ENCODE measurements at regions not wholly inside any gene's neighbourhood (a gene's known extent, or its start where the extent isn't known, plus 50 kb on each side); places are given as distances from the start of the nearest gene placed in this dataset.

DNA sequence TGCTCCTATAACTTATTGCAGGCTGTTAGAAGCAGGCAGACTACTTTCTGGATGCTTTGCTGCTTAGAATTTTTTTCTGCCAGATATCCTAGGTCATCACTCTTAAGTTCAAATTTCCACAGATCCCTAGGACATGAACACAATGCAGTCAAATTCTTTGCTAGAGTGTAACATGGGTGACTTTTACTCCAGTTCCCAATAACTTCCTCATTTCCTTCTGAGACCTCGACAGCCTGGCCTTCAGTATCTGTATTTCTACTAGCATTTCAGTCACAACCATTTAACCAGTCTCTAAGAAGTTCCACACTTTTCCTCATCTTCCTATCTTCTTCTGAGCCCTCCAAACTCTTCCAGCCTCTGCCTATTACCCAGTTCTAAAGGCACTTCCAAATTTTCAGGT, 60.4 kb upstream of the ZBED5 start:
- Mint-ChIP-seq H3K9me3 (peaks cover 8% of the 10 kb centered on the region), H3K27me3 (peaks cover 3% of the 10 kb centered on the region), H3K4me1 (ENCODE audit: low read depth) (no peaks in the 10 kb centered on the region), H3K27ac (no peak overlapping the region), H3K36me3 (ENCODE audit: low read depth) (no peaks in the 10 kb centered on the region), H3K4me3 (no peak overlapping the region)
- Histone ChIP-seq H3K4me3 (ENCODE audit: low read length) (no peak overlapping the region), H3K27ac (ENCODE audit: low read depth in 1 of 2, low read length in 2 of 2) (no peak overlapping the region), H3K36me3 (ENCODE audit: insufficient read depth, low read length) (no peaks in the 10 kb centered on the region), H3K27me3 (ENCODE audit: control insufficient read depth in 1 of 2, insufficient read depth in 2 of 2, low read length in 2 of 2) (no peaks in the 10 kb centered on the region), H3K9me3 (ENCODE audit: control insufficient read depth in 1 of 2, insufficient read depth in 1 of 2, low read length in 2 of 2) (peaks cover 0 to 8% of the 10 kb centered on the region in 2 experiments), H3K4me1 (ENCODE audit: insufficient read depth, low read length) (no peaks in the 10 kb centered on the region)
- ChIA-PET CTCF (no interaction called here), POLR2A (no interaction called here)
- TF ChIP-seq, protein P1, sequence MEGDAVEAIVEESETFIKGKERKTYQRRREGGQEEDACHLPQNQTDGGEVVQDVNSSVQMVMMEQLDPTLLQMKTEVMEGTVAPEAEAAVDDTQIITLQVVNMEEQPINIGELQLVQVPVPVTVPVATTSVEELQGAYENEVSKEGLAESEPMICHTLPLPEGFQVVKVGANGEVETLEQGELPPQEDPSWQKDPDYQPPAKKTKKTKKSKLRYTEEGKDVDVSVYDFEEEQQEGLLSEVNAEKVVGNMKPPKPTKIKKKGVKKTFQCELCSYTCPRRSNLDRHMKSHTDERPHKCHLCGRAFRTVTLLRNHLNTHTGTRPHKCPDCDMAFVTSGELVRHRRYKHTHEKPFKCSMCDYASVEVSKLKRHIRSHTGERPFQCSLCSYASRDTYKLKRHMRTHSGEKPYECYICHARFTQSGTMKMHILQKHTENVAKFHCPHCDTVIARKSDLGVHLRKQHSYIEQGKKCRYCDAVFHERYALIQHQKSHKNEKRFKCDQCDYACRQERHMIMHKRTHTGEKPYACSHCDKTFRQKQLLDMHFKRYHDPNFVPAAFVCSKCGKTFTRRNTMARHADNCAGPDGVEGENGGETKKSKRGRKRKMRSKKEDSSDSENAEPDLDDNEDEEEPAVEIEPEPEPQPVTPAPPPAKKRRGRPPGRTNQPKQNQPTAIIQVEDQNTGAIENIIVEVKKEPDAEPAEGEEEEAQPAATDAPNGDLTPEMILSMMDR (IDR thresholded peaks at IDR 0.05), result no peak
- intact Hi-C loops (cut with DNase I, micrococcal nuclease), result no loop called here
- DNase-seq (no peak), ATAC-seq (ENCODE audit: poor library complexity) (no peak)

DNA sequence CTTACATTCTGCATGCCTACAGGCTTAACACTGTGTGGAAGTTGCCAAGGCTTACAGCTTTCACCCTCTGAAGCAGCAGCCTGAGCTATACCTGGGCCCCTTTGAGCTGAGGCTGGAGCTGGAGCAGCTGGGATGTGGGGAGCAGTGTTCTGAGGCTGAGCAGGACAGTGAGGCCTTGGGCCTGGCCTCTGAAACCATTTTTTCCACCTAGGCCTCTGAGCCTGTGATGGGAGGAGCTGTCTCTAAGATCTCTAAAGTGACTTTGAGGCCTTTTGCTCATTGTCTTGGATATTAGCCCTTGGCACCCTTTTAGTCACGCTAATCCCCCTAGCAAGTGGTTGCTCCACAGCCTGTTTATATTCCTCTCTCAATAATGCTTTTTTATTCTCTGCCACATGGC, 59.9 kb upstream of the ZBED5 start:
- no peaks in the 10 kb centered on the region for H3K36me3 Mint-ChIP-seq (ENCODE audit: low read depth)
- no peaks in the 10 kb centered on the region for H3K27me3 ChIP-seq (ENCODE audit: control insufficient read depth in 1 of 2, insufficient read depth in 2 of 2, low read length in 2 of 2)
- H3K27me3 Mint-ChIP-seq, result peaks cover 3% of the 10 kb centered on the region
- intact Hi-C loops (cut with DNase I, micrococcal nuclease), result no loop called here
- no peak overlapping the region for H3K4me3 ChIP-seq (ENCODE audit: low read length)
- DNase-seq, result no peak
- ATAC-seq (ENCODE audit: poor library complexity), result no peak
- no peaks in the 10 kb centered on the region for H3K36me3 ChIP-seq (ENCODE audit: insufficient read depth, low read length)
- no peak overlapping the region for H3K27ac ChIP-seq (ENCODE audit: low read depth in 1 of 2, low read length in 2 of 2)
- CTCF ChIA-PET, result no interaction called here
- H3K4me1 Mint-ChIP-seq (ENCODE audit: low read depth), result no peaks in the 10 kb centered on the region
- peaks cover 8% of the 10 kb centered on the region for H3K9me3 Mint-ChIP-seq
- H3K4me3 Mint-ChIP-seq, result no peak overlapping the region
- H3K9me3 ChIP-seq (ENCODE audit: control insufficient read depth in 1 of 2, insufficient read depth in 1 of 2, low read length in 2 of 2), result peaks cover 0 to 8% of the 10 kb centered on the region in 2 experiments
- no peak overlapping the region for H3K27ac Mint-ChIP-seq
- TF ChIP-seq, protein P1 (IDR thresholded peaks at IDR 0.05), result no peak
- H3K4me1 ChIP-seq (ENCODE audit: insufficient read depth, low read length), result no peaks in the 10 kb centered on the region
- POLR2A ChIA-PET, result no interaction called here

DNA sequence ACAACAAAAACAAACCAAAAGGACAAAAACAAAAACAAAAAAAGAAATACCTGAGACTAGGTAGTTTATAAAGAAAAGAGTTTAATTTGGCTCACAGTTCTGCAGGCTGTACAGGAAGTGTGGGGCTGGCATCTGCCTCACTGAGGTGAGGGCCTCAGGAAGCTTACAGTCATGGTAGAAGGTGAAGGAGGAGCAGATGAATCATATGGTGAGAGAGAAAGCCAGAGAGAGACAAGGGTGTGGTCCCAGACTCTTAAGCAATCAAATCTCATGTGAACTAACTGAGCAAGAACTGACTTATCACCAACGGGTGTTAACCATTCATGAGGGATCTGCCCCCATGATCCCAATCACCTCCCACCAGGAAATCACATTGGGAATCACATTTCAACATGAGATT, 58.8 kb upstream of the ZBED5 start:
- Histone ChIP-seq H3K27ac (ENCODE audit: low read depth in 1 of 2, low read length in 2 of 2) (no peak overlapping the region), H3K9me3 (ENCODE audit: control insufficient read depth in 1 of 2, insufficient read depth in 1 of 2, low read length in 2 of 2) (peaks cover 0 to 8% of the 10 kb centered on the region in 2 experiments), H3K36me3 (ENCODE audit: insufficient read depth, low read length) (no peaks in the 10 kb centered on the region), H3K4me1 (ENCODE audit: insufficient read depth, low read length) (no peaks in the 10 kb centered on the region), H3K27me3 (ENCODE audit: control insufficient read depth in 1 of 2, insufficient read depth in 2 of 2, low read length in 2 of 2) (no peaks in the 10 kb centered on the region), H3K4me3 (ENCODE audit: low read length) (no peak overlapping the region)
- no peaks in the 10 kb centered on the region for H3K36me3 Mint-ChIP-seq (ENCODE audit: low read depth)
- intact Hi-C loops (cut with DNase I, micrococcal nuclease), result no loop called here
- CTCF ChIA-PET, result interaction anchor here (1.0 to 1.4 kb wide), 2 partner anchors 13 to 15 kb away, joined by 3 read pairs; no protein-coding TSS in a partner anchor
- ATAC-seq (ENCODE audit: poor library complexity) (no peak), DNase-seq (peak in 1 of 14 experiments; percentile 44)
- TF ChIP-seq, protein P1 (IDR thresholded peaks at IDR 0.05), result no peak
- no peaks in the 10 kb centered on the region for H3K4me1 Mint-ChIP-seq (ENCODE audit: low read depth)
- H3K9me3 Mint-ChIP-seq, result peaks cover 8% of the 10 kb centered on the region
- H3K4me3 Mint-ChIP-seq, result no peak overlapping the region
- peaks cover 3% of the 10 kb centered on the region for H3K27me3 Mint-ChIP-seq
- POLR2A ChIA-PET, result interaction anchor here (1.8 kb wide), 1 partner anchor 108 kb away, joined by 5 read pairs; the partner anchor contains the start of gene EIF4G2
- H3K27ac Mint-ChIP-seq, result no peak overlapping the region
